IPS-20b (cell line): ENCODE measurements at regions not wholly inside any gene's neighbourhood (a gene's known extent, or its start where the extent isn't known, plus 50 kb on each side); places are given as distances from the start of the nearest gene placed in this dataset.
"Not testable (repeated sequence)": the region's sequence is repeated elsewhere in the genome, so short reads cannot be mapped to it uniquely, and the experiment has no call there.

Source experiments
- H3K27ac ChIP-seq: one replicate; pipeline ENCODE4 v1.5.1; 2013; ENCODE audit warnings: low read length
- H3K27me3 ChIP-seq: 2 replicates; pipeline ENCODE4 v1.6.1; 2013; ENCODE audit warnings: mild to moderate bottlenecking, low read length, inconsistent platforms; ENCODE audit not compliant: insufficient read depth
- H3K36me3 ChIP-seq: 2 replicates; pipeline ENCODE4 v1.6.1; 2013; ENCODE audit warnings: low read depth, mild to moderate bottlenecking, inconsistent platforms, low read length, moderate library complexity; ENCODE audit not compliant: insufficient read depth
- H3K4me1 ChIP-seq: 2 replicates; pipeline ENCODE4 v1.6.1; 2013; ENCODE audit warnings: mild to moderate bottlenecking, control low read depth, inconsistent platforms, low read length, moderate library complexity; ENCODE audit not compliant: insufficient read depth
- H3K4me3 ChIP-seq: 2 replicates; pipeline ENCODE4 v1.5.1; 2013; ENCODE audit warnings: mild to moderate bottlenecking, low read length, inconsistent platforms
- H3K9ac ChIP-seq: 2 replicates; pipeline ENCODE4 v1.6.1; 2013; ENCODE audit warnings: low read depth, mild to moderate bottlenecking, inconsistent platforms, low read length, moderate library complexity
- H3K9me3 ChIP-seq: 2 replicates; pipeline ENCODE4 v1.6.1; 2013; ENCODE audit warnings: mild to moderate bottlenecking, low read depth, low read length, inconsistent platforms; ENCODE audit not compliant: insufficient read depth

DNA sequence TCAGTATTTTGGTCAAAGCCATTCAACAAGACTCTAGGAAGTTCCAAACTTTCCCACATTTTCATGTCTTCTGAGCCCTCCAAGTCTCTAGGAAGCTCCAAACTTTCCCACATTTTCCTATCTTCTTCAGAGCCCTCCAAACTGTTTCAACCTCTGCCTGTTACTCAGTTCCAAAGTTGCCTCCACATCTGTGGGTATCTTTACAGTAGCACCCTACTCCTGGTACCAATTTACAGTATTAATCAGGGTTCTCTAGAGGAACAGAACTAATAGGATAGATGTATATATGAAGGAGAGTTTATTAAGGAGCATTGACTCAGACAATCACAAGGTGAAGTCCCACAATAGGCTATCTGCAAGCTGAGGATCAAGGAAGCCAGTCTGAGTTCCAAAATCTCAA lies 296.0 kb upstream of the CCL2 start:
- peaks cover 21% of the 10 kb centered on the region; the same call in 1 of the 2 replicates for H3K9me3 ChIP-seq
- not testable (repeated sequence) for H3K27ac ChIP-seq, H3K36me3 ChIP-seq, H3K4me1 ChIP-seq, H3K4me3 ChIP-seq, H3K27me3 ChIP-seq, H3K9ac ChIP-seq

DNA sequence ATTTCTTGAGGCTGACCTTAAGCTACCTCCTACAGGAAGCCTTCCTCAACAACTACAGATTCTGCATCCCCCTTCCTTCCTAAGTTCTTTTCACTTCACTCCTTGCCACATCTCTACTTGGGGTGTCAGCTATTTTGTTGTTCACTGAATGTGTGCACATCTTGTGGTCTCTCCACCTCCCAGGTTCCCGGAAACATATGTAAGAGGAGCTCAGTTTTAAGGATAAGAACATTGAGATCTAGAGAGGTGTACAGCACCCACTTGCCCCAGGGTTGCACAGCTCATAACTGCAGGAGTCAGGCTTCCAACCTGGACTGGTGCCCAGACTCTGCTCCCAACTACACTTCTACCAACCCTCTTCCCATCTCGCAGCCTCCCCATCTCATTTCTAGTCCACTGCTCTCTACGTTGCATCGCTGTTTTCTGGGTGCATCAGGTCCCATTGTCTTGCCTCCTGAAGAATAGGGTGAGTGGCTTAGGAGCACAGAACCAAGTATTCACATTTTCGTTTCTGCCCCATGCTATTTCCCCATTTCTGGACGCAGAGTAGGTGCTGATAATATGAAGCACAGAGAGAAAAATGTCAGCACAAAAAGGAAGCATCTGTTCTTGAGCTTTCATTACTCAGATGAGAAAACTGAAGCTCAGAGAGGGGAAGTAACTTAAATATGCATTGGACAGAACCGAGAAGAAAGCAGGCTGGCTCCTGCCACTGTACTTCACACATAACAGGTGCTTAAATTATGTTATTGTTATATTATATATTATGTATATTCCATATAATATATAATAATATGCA lies 292.0 kb upstream of the CCL2 start:
- no peak overlapping the region for H3K4me3 ChIP-seq
- H3K9ac ChIP-seq, result no peak overlapping the region
- H3K27ac ChIP-seq, result no peak overlapping the region

DNA sequence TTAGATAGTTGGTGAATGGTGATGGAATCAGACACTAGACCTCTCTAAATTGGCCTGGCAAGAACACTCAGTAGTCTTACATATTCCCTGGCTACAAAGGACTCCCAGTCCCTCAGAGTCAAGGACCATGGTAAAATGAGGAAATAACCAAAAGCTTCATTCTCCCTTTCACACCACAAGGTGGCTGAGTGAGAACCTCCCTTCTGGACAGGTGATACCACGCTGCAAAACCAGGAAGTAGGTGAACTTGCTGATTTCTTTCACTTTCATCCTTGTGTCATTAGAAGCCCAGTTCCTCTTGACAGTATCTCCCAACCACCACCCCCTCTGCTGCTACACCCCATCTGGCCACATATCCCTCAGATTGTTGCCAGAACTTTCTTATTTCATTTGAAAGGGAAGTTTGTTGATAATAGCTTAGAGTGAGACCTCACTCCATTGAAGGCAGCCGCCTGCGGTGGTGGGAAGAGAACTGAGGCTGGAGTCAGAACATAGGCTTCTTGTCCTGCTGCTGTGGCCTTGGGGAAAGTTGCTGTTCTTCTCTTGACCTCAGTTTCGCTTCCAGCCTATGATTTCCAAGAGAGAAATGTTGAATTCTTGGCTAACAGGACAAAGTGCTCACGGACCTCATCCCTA lies 290.6 kb upstream of the CCL2 start:
- H3K27me3 ChIP-seq, result no peaks in the 10 kb centered on the region
- H3K4me1 ChIP-seq, result no peaks in the 10 kb centered on the region
- 0 out of 2 replicates have a peak, but pooled peaks cover 4% of the 10 kb centered on the region for H3K9me3 ChIP-seq
- no peaks in the 10 kb centered on the region for H3K36me3 ChIP-seq
- H3K4me3 ChIP-seq, result no peak overlapping the region
- no peak overlapping the region for H3K9ac ChIP-seq
- H3K27ac ChIP-seq, result no peak overlapping the region

More for the DNA sequence above, 292.0 kb upstream of the CCL2 start:
- H3K27me3 ChIP-seq, result no peaks in the 10 kb centered on the region
- H3K4me1 ChIP-seq, result no peaks in the 10 kb centered on the region
- no peaks in the 10 kb centered on the region for H3K36me3 ChIP-seq
- peaks cover 19% of the 10 kb centered on the region; the same call in 1 of the 2 replicates for H3K9me3 ChIP-seq

DNA sequence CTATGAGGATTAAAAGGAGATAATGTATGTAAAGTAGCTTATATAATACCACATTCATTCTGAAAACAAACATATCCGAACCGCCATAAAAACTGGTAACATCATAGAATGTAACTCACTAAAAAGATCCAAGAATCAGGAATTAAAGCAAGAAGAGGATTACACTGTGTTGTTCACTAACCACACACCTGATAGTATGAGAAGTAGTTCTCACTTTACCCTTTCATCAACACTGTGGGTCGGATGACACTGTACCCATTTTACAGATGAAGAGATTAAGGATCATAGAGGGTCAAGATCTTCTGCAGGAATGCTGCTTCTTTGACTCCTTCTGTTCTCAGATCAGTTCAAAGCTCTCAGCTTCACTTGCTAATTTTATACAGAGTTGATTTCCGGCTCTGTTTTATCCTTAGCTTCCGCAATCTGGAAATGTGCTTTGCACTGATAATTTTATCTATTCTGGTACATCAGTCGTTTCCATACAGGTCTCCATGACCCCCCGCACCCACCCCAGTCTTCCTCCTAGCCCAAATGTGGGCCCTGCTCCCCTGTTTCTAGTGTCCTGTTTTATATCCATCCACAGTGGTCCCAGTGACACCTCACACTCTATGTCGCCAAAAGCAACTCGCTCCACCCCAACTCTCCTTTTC lies 288.6 kb upstream of the CCL2 start:
- H3K9me3 ChIP-seq, result no peaks in the 10 kb centered on the region
- no peak overlapping the region for H3K27ac ChIP-seq
- no peak overlapping the region for H3K4me3 ChIP-seq
- no peaks in the 10 kb centered on the region for H3K36me3 ChIP-seq
- H3K27me3 ChIP-seq, result no peaks in the 10 kb centered on the region
- no peaks in the 10 kb centered on the region for H3K4me1 ChIP-seq
- no peak overlapping the region for H3K9ac ChIP-seq

DNA sequence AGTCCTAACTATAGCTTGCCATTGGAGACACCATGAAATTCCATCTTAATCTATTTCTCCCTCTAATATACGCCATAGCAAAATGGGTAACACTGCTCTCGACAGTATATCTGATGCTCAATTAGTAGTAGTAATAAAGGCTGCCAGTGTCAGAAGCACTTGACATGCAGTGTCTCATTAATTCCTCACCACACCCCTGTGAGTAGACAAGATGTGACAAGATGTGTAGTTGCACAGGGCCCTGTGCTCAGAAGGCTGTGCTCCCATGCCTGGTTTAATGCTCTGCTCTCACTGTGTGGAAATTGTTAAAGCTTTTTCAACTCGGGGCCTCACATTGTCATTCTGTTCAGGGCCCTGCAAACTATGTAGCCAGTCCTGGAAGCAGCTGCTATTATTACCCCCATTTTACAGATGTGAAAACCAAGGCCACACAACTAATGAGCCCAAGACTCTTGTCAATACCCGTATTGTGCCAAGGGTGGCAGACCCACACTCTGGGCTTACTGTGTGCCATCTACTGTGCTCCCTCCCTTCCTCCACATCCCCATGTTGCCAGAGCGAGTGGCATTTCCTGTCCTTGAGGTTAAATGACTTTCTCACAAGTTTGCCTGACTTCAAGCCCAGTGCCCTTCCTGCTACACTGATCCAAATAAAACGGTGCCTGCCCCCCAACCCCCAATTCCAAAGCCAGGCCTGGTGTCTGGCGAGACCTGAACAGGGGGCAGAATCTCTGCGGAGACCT lies 287.3 kb upstream of the CCL2 start:
- H3K36me3 ChIP-seq, result no peaks in the 10 kb centered on the region
- H3K4me1 ChIP-seq, result no peaks in the 10 kb centered on the region
- H3K27ac ChIP-seq, result no peak overlapping the region
- no peaks in the 10 kb centered on the region for H3K27me3 ChIP-seq
- no peak overlapping the region for H3K9ac ChIP-seq
- no peak overlapping the region for H3K4me3 ChIP-seq
- H3K9me3 ChIP-seq, result no peaks in the 10 kb centered on the region

DNA sequence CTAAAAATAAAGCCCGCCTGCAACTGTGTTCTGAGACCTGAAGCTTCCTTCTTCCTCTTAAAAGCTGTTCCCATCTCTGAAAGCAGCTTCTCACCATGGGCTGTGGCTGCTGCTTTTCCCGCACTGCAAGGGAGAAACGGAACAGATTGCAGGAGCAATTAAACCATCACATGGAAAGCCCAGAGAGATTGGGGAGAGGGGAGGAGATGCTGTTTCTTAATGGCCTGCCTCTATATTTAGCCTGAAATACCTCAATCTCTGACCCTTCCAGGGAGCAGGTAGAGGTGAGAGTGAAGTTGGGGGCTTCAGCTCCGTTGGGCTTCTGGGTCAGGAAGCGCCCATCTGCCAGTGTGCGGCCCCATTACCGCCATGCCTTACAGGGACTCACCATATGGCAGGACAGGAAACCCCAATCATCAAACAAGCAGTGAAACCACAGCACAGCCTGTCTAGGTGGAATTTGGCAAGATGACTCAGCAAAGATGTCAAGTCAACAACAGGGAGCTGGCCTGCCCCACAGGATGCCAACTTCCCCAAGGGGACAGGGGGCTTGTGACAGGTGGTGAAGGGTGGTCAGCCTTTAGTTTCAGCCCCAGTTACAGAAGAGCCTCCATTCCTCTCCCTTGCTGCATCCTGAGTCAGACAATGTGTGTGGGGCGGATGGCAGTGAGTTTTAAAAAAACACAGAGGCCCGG lies 286.6 kb upstream of the CCL2 start:
- H3K4me3 ChIP-seq, result no peak overlapping the region
- no peaks in the 10 kb centered on the region for H3K36me3 ChIP-seq
- no peaks in the 10 kb centered on the region for H3K9me3 ChIP-seq
- H3K4me1 ChIP-seq, result no peaks in the 10 kb centered on the region
- H3K9ac ChIP-seq, result no peak overlapping the region
- no peaks in the 10 kb centered on the region for H3K27me3 ChIP-seq
- H3K27ac ChIP-seq, result no peak overlapping the region

DNA sequence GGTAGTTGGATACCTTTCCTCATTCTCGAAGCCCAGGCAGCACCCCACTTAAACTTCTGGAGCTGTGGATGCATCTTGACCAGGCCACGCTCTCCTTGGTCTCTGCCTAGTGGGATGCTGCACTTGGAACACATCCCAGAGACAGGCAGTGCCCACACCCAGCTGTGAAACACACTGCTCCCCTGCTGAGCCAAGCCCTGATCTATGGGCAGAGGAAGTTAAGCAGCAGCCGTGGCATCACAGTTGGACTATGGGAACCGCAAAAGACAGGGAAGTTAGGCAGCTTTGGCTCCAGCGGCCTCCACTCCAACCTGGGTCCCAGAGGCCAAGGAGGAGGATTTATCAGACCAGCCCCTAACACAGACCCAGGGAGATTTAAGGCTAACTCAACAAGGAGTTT lies 284.8 kb upstream of the CCL2 start:
- H3K27ac ChIP-seq, result no peak overlapping the region

DNA sequence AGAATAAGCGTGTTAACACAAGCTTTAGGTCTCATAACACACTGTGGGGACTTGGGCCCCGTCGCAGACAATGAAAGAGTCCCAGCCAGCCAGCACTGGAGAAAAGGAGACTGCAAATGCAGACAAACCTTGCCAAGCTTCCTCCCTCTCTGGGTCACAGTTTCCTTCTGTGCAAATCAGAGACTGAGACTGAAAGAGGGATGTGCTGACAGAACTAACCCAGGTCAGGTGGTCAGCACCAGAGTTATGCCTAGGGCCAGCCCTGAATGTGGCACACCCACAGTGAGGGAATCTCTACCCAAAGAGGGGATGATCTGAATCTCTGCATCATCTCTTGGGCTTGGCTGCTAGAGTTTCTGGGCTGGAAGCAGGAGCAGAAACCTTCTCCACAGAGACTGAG lies 282.3 kb upstream of the CCL2 start:
- no peaks in the 10 kb centered on the region for H3K9me3 ChIP-seq
- H3K27me3 ChIP-seq, result no peaks in the 10 kb centered on the region
- H3K4me1 ChIP-seq, result no peaks in the 10 kb centered on the region
- no peak overlapping the region for H3K9ac ChIP-seq
- H3K27ac ChIP-seq, result no peak overlapping the region
- H3K4me3 ChIP-seq, result no peak overlapping the region
- H3K36me3 ChIP-seq, result no peaks in the 10 kb centered on the region

More for the DNA sequence above, 284.8 kb upstream of the CCL2 start:
- Histone ChIP-seq H3K27me3 (no peaks in the 10 kb centered on the region), H3K9ac (no peak overlapping the region), H3K4me1 (no peaks in the 10 kb centered on the region), H3K4me3 (no peak overlapping the region), H3K36me3 (no peaks in the 10 kb centered on the region), H3K9me3 (no peaks in the 10 kb centered on the region)

DNA sequence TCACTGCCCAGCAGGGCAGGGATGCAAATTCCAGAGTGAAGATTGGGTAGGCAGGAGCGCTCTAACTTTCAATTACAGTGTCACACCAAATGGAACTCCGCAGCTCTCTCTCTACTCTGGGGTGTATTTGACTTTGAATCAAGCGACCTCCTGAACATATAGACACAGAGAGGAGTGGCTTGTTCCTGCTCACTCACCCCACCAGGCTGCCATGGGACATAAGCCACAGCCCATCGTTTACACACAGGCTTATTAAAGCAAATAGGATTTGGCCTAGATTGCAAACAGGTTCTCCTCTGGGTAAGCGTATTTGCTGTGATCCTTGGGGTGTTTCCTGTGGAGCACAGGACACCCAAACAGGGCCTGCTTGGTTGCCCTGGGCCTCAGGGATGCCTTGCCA lies 281.6 kb upstream of the CCL2 start:
- H3K27me3 ChIP-seq, result no peaks in the 10 kb centered on the region
- H3K9ac ChIP-seq, result no peak overlapping the region
- H3K9me3 ChIP-seq, result no peaks in the 10 kb centered on the region
- no peaks in the 10 kb centered on the region for H3K4me1 ChIP-seq
- no peak overlapping the region for H3K27ac ChIP-seq
- H3K4me3 ChIP-seq, result no peak overlapping the region
- H3K36me3 ChIP-seq, result no peaks in the 10 kb centered on the region

DNA sequence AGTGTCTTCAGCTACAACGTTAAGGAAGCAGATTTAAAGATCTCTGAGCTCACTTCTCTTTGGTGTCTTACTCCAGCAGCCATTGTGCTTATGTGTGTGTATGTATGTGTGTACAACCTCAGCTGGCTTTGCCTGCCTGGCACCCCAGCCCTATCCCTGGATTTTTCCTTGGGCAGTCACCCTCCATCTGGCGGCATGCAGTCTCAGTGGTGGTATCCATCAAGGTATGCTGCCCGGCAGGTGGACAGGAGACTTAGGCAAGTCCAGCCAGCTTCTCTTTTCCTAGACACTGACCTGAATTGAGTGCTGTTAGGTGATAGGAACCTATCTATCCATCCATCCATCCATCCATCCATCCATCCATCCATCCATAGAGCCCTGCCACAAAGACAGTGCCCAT lies 280.8 kb upstream of the CCL2 start:
- Histone ChIP-seq H3K36me3 (no peaks in the 10 kb centered on the region), H3K9me3 (no peaks in the 10 kb centered on the region), H3K9ac (no peak overlapping the region), H3K4me3 (no peak overlapping the region), H3K4me1 (no peaks in the 10 kb centered on the region), H3K27ac (no peak overlapping the region), H3K27me3 (no peaks in the 10 kb centered on the region)

DNA sequence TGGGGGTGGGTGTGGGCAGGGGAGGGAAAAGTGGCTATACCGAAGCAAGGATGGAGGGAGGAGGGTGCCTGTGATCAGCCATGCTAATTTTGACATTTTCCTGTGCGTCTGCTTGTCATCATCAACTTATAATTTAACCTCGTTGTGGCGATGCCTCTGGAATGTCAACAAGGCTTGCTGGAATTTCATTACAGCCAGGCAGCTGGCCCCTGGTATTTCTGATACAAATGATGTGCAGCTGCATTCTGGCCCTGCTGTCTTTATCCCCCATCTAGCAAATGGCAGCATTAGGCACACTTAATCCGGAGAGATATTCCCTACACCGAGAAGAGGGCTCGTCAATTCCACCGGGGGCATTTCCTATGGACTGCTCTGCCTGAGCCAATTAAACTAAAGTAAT lies 278.3 kb upstream of the CCL2 start:
- H3K4me3 ChIP-seq, result no peak overlapping the region
- no peak overlapping the region for H3K9ac ChIP-seq
- no peaks in the 10 kb centered on the region for H3K27me3 ChIP-seq
- H3K4me1 ChIP-seq, result no peaks in the 10 kb centered on the region
- H3K36me3 ChIP-seq, result no peaks in the 10 kb centered on the region
- no peaks in the 10 kb centered on the region for H3K9me3 ChIP-seq
- H3K27ac ChIP-seq, result no peak overlapping the region
